HG03469 (cell line): ENCODE measurements at regions not wholly inside any gene's neighbourhood (a gene's known extent, or its start where the extent isn't known, plus 50 kb on each side); places are given as distances from the start of the nearest gene placed in this dataset.
"Not testable (repeated sequence)": the region's sequence is repeated elsewhere in the genome, so short reads cannot be mapped to it uniquely, and the experiment has no call there.

ENCODE experiments used
- ATAC-seq: cut with Tn5 transposase; IDR thresholded peaks from one replicate; pipeline ENCODE4 v1.9.1; 2021; ENCODE audit warnings: mild to moderate bottlenecking, moderate library complexity, moderate number of reproducible peaks; ENCODE audit not compliant: unreplicated experiment

DNA sequence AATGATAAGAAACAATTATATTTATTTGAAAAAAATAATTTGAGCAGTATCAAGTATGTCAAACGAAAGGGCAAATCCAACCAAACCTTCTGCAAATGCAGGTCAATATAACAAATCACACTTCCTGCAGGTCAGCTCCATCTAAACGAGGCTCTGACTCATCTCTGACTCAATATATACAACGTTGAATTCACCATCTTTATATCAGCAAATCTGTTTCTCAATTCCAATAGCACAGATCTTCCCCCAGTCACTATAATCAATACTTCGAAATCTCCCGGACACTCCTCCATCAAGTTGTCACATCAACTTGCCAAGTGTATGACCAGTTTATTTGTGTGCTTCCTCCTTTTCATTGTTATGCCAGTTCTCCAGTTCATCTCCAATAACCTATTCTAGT lies 388.9 kb downstream of the ZEB2 start:
- no peak for ATAC-seq

DNA sequence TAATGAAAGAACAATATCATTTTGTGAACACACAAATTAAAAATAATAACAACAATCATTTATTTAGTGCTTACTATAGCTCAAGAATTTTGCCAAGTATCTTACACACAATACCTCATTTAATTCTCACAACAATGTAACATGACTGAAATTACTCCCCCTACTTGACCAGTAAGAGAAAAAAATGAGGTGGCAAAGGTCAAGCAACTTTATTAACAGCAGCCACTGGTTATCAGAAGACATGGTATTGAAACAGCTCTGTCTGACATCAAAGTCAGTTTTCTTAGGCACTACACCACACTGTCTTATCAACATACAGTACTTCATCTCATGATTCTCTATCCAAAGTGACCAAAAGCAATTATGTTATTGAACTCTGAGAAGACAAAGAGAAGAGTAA lies 389.4 kb downstream of the ZEB2 start:
- no peak for ATAC-seq

DNA sequence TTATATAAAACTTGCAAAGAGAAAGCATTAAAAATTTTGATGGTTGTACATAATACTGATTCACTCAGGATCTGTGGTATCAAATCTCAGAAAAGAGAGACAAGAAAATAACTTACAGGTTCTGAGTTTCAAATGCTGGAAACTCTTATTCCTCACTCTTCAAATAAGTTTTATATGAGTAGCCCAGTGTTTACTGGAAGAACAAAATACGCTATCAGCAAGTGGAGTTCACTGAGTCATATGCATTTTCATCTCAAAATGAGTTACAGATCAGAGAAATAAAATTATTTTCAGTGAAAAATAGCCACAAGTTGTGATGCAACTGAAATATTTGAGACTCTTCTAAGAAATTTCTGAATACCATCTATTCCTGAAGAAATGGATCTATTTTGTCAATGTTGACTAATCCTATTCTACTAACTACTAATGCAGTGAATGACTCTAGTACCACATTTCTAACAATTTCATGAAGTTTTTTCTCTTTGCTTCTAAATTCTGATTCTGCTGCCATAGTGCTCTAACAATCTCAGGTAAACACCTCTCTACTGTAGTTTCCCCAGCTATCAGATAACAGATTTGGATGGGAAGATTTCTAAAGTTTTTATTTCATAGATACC lies 391.7 kb downstream of the ZEB2 start:
- no peak for ATAC-seq

DNA sequence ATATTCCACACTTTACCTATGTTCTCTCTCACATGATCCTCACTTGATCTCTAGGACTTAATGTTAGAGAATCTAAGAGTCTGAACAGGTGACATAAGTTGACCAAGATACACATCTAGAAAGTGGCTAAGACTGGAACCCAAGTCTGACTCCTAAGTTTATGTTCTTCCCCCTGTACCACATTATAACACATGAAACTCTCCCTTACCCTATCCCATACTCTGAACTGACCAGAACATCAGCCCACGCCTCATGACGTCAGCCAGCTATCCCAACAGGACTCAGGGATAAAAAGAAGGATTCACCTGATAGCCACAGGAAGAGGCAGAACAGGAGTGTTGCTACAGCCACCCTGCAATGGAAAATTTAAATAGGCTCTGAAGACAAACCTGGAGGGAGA lies 392.2 kb downstream of the ZEB2 start:
- no peak for ATAC-seq

DNA sequence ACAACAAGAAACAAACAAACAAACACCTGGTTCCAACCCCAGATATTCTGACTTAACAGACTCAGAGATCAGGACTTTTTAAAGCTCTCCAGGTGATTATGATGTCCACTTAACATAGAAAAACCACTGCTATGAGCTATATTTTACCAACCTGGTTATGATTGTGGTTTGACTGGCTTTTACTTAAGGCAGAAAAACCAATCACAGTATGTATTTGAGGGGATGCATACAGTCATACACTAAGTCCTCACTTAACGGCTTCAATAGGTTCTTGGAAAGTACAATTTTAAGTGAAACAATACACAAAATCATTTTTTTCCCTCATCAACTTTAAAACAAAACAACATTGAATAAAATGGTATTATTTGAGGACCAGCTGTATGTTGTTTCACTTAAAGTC lies 393.6 kb downstream of the ZEB2 start:
- no peak for ATAC-seq

DNA sequence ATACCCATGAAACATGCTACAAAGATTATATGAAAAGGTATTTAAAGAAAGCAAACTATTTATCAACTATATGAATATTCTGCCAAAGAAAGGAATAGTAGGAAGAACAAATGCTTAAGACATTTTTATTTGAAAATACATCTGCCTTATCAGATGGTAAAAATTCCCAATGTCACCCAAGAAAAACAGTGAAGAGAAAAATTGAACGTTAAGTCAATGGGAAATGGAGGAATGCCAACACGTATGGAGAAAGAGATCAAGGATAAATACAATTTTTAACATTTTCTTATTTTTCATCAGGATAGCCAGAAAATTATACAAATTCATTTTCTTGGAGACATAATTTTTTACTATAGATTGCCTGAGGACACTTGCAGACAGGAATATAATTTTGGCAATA lies 394.2 kb downstream of the ZEB2 start:
- ATAC-seq = no peak

DNA sequence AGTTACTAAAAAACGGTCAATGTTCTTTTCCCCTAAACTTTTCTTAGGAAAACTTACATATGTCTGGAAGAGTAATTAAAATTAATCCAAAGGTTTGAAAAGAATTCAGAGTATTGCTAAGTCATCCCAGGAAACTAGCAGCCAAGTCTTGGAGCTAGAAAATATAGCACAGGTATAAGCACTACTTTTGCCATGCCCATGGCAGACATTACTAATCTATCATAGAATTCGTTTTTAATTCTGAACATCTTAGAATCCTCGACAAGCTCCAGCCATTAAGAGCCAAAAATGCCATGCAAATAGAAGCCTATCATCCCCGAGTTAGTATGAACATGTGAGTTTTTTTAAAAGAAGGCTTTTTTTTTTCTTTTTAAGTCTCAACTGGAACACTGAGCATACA lies 395.0 kb downstream of the ZEB2 start:
- no peak for ATAC-seq

DNA sequence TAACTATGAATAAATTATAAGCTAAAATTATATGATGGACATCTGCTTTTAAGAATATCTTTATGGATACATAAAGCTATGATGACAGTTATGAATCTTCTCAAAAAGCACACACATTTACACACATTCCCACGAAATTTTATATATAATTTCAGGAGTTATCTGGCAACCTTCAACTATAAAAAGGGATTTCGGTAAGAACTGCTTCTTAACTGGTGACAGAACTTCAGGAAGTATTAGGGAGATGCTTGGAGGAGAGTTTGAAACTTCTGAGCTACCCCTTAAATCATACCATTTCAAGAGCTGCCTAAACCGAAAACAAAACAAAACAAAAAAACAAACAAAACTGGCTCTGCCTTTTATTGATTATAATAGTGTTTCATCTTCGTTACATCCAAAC lies 399.4 kb downstream of the ZEB2 start:
- ATAC-seq = no peak

DNA sequence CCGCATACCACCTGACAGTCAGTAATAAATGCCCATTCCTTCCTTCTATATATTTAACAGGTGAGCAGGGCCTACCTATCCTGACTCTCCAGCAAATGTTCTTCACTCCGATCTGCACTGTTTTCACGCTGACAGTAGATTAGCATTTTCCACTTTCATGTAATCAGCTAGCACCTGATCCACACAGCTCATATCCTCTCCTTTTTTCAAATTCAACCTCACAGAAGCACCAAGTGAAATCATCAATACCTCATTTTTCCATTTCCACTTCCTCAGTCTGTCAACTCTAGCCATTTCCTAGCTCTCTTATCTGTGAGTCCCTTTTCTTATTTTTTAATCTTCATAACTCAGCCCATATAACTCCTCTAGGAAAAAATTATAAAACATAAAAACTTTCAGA lies 402.8 kb downstream of the ZEB2 start:
- no peak for ATAC-seq

DNA sequence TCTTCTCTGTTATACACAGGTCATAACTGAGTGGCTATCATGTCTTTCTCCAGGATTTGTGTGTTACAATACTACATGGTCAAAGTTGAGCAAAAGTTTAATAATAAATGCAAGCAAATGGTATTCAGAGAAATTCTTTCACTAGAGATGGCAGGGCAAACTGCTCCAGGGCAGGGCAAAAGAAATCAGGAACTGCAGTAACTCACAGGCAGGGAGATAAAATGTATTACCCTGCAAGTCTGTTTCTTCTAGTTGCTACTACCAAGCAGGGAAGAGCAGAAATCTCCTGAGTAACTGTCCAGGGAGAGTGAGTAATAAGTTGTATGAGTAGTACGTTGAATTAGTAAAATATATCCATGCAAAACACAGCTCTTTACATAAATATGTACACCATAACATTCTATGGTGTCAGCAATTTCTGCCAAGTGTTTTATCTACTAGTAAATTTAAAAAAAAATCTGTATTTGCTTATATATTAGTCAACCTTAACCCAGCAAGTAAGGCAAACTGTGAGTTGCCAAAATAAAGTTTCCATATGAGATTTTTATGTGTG lies 404.1 kb downstream of the ZEB2 start:
- no peak for ATAC-seq

DNA sequence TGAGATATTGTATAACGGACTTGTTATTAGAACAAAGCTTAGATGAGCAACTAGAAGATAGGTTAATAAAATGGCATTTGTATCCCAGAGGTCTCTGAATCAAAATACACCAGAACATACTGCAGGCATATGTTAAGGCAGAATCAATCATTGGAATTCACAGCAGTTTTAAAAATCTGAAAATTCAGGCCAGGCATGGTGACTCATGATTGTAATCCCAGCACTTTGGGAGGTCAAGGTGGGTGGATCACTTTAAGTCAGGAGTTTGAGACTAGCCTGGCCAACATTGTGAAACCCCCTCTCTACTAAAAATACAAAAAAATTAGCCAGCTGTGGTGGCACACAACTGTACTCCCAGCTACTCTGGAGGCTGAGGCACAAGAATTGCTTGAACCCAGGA lies 405.2 kb downstream of the ZEB2 start:
- no peak for ATAC-seq

DNA sequence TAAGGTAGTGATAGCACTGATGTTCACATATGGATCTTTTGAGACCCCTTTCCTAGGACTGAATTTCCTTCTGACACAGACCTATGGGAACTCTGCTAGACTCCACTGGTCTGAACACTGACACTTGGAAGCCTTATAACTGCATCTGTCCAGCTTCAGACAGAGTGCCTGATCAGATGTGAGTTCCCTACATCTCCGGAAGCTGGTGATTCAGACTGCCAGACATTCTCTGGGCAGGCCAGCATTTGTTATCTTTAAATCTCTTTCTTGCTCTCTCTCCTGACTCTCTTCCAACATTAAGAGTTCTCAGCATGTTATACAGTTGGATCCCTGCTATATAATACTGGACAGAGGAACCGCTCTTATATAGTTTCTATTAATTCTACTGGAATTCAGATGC lies 408.5 kb downstream of the ZEB2 start:
- ATAC-seq = no peak

DNA sequence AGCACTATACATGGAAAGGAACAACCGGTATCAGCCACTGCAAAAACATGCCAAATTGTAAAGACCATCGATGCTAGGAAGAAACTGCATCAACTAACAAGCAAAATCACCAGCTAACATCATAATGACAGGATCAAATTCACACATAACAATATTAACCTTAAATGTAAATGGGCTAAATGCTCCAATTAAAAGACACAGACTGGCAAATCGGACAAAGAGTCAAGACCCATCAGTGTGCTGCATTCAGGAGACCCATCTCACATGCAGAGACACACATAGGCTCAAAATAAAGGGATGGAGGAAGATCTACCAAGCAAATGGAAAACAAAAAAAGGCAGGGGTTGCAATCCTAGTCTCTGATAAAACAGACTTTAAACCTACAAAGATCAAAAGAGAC lies 413.8 kb downstream of the ZEB2 start:
- not testable (repeated sequence) for ATAC-seq

DNA sequence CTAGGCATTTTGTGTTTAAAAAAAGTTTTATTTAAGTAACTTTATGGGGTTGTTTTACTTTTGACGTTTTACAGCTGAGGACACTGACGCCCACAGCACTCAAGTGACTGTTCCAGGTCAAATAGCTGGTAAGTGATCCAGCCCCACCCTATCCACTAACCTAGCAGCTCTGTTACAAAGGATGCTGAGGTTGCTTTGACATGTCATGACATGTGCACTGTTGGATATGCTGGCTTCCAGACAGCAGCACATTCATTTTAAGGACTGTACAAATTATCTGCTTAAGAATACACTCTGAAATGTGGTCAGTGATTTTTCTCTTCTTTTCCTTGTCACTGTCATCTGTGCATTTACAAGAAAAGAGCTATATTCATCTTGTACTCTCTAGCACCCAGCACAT lies 417.5 kb downstream of the ZEB2 start:
- no peak for ATAC-seq

DNA sequence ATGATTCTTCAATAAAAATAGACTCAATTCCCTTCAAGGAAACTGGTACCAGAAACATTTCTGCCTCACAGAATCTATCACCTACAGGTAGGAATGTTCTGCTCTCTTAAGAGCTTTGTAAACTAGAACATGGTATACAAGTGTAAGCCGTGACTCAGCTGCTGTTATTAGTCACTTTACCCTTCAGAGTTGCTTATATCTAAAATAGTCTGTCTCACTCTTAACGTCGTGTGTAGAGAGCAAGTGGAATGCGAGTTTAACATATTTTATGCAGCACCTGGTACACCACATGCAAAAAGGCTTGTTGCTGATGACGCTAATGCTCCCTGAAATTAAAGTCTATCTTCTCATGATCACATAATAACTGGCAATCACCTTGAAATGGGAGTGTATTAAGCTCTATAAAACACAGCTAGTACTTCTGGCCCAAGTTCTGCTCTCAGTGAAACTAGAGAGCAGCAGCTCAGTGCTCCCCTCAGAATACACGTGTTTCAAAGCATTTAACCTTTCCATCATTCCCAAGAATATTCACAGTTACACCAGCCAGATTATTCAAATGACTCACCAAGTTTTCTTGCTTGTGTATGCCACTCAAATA lies 420.0 kb downstream of the ZEB2 start:
- no peak for ATAC-seq

DNA sequence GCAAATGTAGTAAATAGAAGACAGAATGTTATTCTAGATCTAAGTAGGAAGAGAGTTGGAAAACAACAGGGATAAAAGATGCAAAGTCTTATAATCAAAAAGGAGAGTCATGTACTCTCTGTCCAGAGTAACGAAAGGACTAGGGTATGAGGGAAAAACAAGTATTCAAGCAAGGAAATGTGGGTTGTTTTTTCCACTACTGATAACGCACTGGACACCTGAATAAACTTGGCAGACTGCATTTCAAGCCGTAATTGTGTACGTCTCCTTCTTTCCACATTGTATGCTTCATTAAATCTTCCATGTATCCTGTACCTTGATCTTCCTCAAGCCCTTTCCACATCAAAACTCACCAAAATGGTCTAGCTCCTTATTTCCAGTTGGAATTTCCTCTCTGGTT lies 420.6 kb downstream of the ZEB2 start:
- no peak for ATAC-seq

DNA sequence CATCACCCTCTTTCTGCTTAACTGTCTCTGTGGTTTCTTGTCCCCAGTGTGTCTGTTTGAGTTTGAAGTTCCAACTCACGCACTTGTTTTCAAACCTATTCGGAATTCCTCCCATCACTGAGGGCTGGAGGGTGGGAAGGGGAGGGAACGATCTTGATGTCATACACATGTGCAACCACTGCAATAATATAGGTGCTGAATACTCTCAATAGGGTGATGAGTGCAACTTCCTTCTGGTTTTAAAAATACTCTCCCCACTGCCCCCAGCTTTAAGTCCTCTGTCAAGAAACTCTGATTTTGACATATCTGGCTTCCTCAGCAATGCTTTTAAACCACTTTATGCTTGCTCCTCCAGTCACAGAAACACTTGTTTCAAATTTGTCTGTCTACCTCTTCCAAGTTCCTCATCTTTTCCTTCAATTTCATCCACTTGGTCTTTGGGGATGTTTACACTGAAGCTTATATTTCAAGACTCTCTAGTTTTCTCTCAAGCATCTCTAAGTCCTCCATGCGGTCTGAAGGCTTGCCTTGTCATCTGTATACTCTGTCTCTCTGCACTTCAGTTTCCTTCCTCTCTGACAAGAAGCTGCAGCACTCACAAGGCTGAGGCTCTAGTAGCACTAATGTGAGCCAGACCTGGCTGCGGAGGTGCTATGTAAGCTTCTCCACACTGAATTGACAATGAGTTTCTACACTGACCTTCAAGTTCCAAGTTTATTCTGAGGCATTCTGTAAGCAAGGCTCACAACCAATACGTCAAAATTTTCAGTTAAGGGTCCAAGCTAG lies 422.3 kb downstream of the ZEB2 start:
- ATAC-seq = no peak

DNA sequence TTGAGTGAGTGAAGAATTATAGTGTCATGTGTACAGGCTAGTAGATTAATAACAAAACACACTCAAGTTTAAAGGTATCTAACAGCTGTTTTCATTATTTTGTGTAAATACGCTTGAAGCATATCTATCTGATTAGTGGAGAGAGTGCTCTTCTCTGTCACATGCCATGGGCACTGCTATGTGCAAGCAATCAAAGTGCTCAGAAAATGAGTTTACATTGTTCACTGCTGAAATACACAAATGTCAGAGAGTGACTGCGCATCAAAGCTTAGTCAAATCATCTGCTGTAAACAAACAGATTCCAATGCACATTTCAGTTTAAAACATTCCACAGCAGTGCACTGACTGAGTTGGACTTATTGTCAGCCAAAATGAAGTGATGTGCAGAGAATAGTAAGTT lies 423.4 kb downstream of the ZEB2 start:
- no peak for ATAC-seq

DNA sequence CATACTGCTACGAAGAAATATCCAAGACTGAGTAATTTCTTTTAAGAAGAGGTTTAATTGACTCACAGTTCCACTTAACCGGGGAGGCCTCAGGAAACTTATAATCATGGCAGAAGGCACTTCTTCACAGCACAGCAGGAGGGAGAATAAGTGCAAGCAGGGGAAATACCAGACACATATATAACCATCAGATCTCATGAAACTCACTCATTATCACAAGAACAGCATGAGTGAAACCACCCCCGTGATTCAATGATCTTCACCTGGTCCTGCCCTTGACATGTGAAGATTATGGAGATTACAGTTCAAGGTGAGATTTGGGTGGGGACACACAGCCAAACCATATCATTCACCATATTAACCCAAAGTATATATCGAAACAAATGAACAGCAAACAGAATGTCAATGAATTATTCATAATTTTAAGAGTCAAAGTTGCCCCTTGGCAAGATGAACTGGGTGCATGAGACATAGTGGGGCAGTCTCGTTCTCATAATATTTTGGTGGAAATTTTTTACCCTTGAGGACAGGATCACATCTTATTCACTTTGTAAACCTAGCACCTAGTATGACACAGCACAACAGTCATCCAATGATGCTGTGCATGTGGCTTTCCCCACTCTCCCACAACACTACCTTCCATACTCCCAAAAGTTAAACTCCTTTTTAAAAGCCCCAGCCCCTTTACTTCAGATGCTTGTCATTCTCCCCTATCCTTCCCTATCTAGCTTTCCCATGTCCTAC lies 425.3 kb downstream of the ZEB2 start:
- no peak for ATAC-seq

DNA sequence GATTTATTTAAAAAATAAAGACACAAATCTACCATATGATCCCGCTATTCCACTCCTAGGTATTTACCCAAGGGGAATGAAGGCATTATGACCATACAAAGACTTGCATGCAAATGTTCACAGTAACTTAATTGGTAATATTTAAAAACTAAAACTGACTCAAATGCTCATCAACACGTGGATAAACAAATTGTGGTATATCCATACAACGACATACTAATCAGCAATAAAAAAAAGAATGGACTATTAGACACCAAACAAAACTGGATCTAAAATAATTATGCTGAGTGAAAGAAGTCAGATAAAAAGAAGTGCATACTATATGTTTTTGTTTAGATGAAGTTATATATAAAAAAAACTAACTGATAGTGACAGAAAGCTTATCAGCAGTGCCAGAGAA lies 428.3 kb downstream of the ZEB2 start:
- ATAC-seq = no peak

DNA sequence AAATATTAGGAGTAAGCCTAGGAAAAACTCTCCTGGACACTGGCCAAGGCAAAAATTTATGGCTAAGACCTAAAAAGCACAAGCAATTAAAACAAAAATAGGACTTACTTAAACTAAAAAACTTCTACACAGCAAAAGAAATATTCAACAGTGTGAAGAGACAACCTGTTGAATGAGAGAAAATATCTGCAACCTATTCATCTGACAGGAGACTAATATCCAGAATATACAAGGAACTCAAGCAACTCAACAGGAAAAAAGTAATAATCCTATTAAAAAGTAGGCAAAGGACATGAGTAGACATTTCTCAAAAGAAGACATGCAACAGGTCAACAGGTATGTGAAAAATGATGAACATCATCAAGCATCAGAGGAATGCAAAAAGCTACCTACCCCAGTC lies 431.1 kb downstream of the ZEB2 start:
- ATAC-seq = no peak
